GM12878 (cell line): ENCODE measurements at regions not wholly inside any gene's neighbourhood (a gene's known extent, or its start where the extent isn't known, plus 50 kb on each side); places are given as distances from the start of the nearest gene placed in this dataset.

ENCODE experiments used
- ATAC-seq: fragments of 200-7000 bp; cut with Tn5 transposase; 3 replicates; pipeline ENCODE4 v1.9.1; 2020; ENCODE audit warnings: mild to moderate bottlenecking, moderate library complexity
- BruUV-seq: library from RNA; stranded (reverse); fragments of 400-500 nt; replicated peaks from 2 replicates; lab custom pipeline; 2021; lab: Mats Ljungman, UMichigan
- CTCF ChIA-PET: fragments of 300-600 bp; sonication (Branson Sonifier 250); formaldehyde crosslinking; extraction: SDS; loops from one replicate; lab custom pipeline; 2021; ENCODE audit warnings: inconsistent platforms; lab: Yijun Ruan, JAX
- POLR2A ChIA-PET: fragments of 350-600 bp; formaldehyde crosslinking; extraction: SDS; loops from one replicate; lab custom pipeline; 2021; ENCODE audit warnings: inconsistent platforms; lab: Charles Lee
- RAD21 ChIA-PET: fragments of 300-600 bp; sonication (Branson Sonifier 250); formaldehyde crosslinking; loops from one replicate; lab custom pipeline; 2023; ENCODE audit warnings: antibody characterized with exemption; ENCODE audit not compliant: unreplicated experiment; lab: Charles Lee
- SMC1A ChIA-PET: fragments of 300-600 bp; sonication (Branson Sonifier 250); formaldehyde crosslinking; loops from one replicate; lab custom pipeline; 2023; ENCODE audit not compliant: unreplicated experiment, uncharacterized antibody; lab: Charles Lee
- DNase-seq: peaks from one replicate; pipeline ENCODE4 v3.0.0-alpha.2; 2011; ENCODE audit warnings: low read depth, low spot score
- FAIRE-seq: peaks from 3 replicates; lab custom pipeline; 2011; peaks lifted over from hg19 to GRCh38; lab: Jason Lieb, UNC
- H2AFZ ChIP-seq: 2 replicates; pipeline ENCODE4 v1.6.0; 2011; ENCODE audit warnings: low read depth, low read length, control low read depth; ENCODE audit not compliant: control insufficient read depth
- H3K27ac ChIP-seq: 2 replicates; pipeline ENCODE4 v1.5.1; 2011; ENCODE audit warnings: control low read depth; ENCODE audit not compliant: control insufficient read depth, insufficient read depth
- H3K27me3 ChIP-seq, 2 experiments: replicated peaks in 1 of 2; 2 replicates each; pipeline versions ENCODE4 v1.6.0 to v1.6.1; 2011; ENCODE audit warnings: low read length in 1 of 2; ENCODE audit not compliant: control insufficient read depth in 2 of 2, insufficient read depth in 2 of 2
- H3K36me3 ChIP-seq, 2 experiments: 2 replicates each; pipeline ENCODE4 v1.5.1; 2011; ENCODE audit warnings: low read length in 1 of 2; ENCODE audit not compliant: control insufficient read depth in 2 of 2, insufficient read depth in 2 of 2
- H3K4me1 ChIP-seq: 2 replicates; pipeline ENCODE4 v1.6.1; 2011; ENCODE audit warnings: mild to moderate bottlenecking, low read length, moderate library complexity, mixed read lengths; ENCODE audit not compliant: control insufficient read depth, insufficient read depth
- H3K4me2 ChIP-seq: 2 replicates; pipeline ENCODE4 v1.6.0; 2011; ENCODE audit warnings: control low read depth; ENCODE audit not compliant: control insufficient read depth, insufficient read depth
- H3K4me3 ChIP-seq: fragments of 200-600 bp; sonication (generic); 2 replicates; pipeline ENCODE4 v1.5.1; 2016
- H3K79me2 ChIP-seq: 2 replicates; pipeline ENCODE4 v1.6.0; 2011; ENCODE audit warnings: low read length; ENCODE audit not compliant: control insufficient read depth, insufficient read depth
- H3K9ac ChIP-seq: 2 replicates; pipeline ENCODE4 v1.8.0; 2011; ENCODE audit warnings: low read length, control low read depth, mixed read lengths; ENCODE audit not compliant: control insufficient read depth, insufficient read depth
- H3K9me3 ChIP-seq: replicated peaks from 3 replicates; pipeline ENCODE4 v1.5.1; 2011; ENCODE audit warnings: mild to moderate bottlenecking, low read length; ENCODE audit not compliant: control insufficient read depth, insufficient read depth
- H4K20me1 ChIP-seq: 2 replicates; pipeline ENCODE4 v1.6.0; 2011; ENCODE audit not compliant: control insufficient read depth, insufficient read depth
- CHD1 ChIP-seq: IDR thresholded peaks from 2 replicates; pipeline ENCODE4 v1.6.1; 2012; ENCODE audit warnings: low read depth, low read length, improper control_type of control experiment
- CHD2 ChIP-seq: IDR thresholded peaks from 2 replicates; pipeline ENCODE4 v1.6.1; 2011; ENCODE audit warnings: low read depth, low read length, improper control_type of control experiment, borderline replicate concordance
- CHD4 ChIP-seq: fragments of 200-600 bp; sonication (generic); IDR thresholded peaks from 2 replicates; pipeline ENCODE4 v1.6.1; 2016; ENCODE audit warnings: mild to moderate bottlenecking
- CREB1 ChIP-seq: IDR thresholded peaks from 2 replicates; pipeline ENCODE4 v1.6.1; 2012; ENCODE audit warnings: low read depth, mild to moderate bottlenecking, inconsistent platforms
- EP300 ChIP-seq, 2 experiments: fragments of 150-350 bp in 1 of 2; IDR thresholded peaks; 2 replicates each; pipeline ENCODE4 v1.6.1; 2011 to 2012; ENCODE audit warnings: low read depth in 2 of 2, low read length in 2 of 2, borderline replicate concordance in 1 of 2, improper control_type of control experiment in 1 of 2, inconsistent platforms in 1 of 2; ENCODE audit not compliant: control insufficient read depth in 1 of 2
- ESRRA ChIP-seq: IDR thresholded peaks from 2 replicates; pipeline ENCODE4 v1.6.1; 2012; ENCODE audit warnings: mild to moderate bottlenecking, low read length, improper control_type of control experiment
- ETV6 ChIP-seq, 2 experiments: fragments of 450-650 bp in 1 of 2; IDR thresholded peaks in 1 of 2; conservative IDR thresholded peaks in 1 of 2; 2 replicates each; pipeline ENCODE4 v1.6.1; 2014; ENCODE audit warnings: antibody characterized with exemption in 1 of 2, borderline replicate concordance in 1 of 2, low read depth in 1 of 2, mild to moderate bottlenecking in 1 of 2, moderate library complexity in 1 of 2
- FOXM1 ChIP-seq: IDR thresholded peaks from 2 replicates; pipeline ENCODE4 v1.6.1; 2012; ENCODE audit warnings: low read depth, mild to moderate bottlenecking, inconsistent platforms, low read length, moderate library complexity
- GABPA ChIP-seq: IDR thresholded peaks from 2 replicates; pipeline ENCODE4 v1.6.1; 2014; ENCODE audit warnings: antibody characterized with exemption, low read depth, mild to moderate bottlenecking, inconsistent platforms
- HCFC1 ChIP-seq: fragments of 150-350 bp; IDR thresholded peaks from 2 replicates; pipeline ENCODE4 v1.6.1; 2014; ENCODE audit warnings: low read length
- KAT2A ChIP-seq: conservative IDR thresholded peaks from 2 replicates; pipeline ENCODE4 v1.6.1; 2011; ENCODE audit warnings: low read depth, low read length; ENCODE audit not compliant: control insufficient read depth
- MTA2 ChIP-seq: fragments of 450-650 bp; IDR thresholded peaks from 2 replicates; pipeline ENCODE4 v1.6.1; 2016; ENCODE audit warnings: low read depth, mild to moderate bottlenecking, moderate library complexity
- NFXL1 ChIP-seq: fragments of 450-650 bp; IDR thresholded peaks from 2 replicates; pipeline ENCODE4 v1.6.1; 2017; ENCODE audit warnings: antibody characterized with exemption, mild to moderate bottlenecking, borderline replicate concordance
- RB1 ChIP-seq: fragments of 450-650 bp; formaldehyde crosslinking; IDR thresholded peaks from 2 replicates; pipeline ENCODE4 v1.6.1; 2017; ENCODE audit warnings: mild to moderate bottlenecking, borderline replicate concordance
- TCF12 ChIP-seq: IDR thresholded peaks from 2 replicates; pipeline ENCODE4 v1.6.1; 2011; ENCODE audit warnings: low read depth, mild to moderate bottlenecking, low read length
- TCF3 ChIP-seq: IDR thresholded peaks from 2 replicates; pipeline ENCODE4 v1.6.1; 2012; ENCODE audit warnings: low read depth, mild to moderate bottlenecking, low read length, borderline replicate concordance; ENCODE audit not compliant: insufficient read depth
- ZNF274 ChIP-seq: IDR thresholded peaks from one replicate; pipeline ENCODE4 v1.8.0; 2011; ENCODE audit not compliant: insufficient read length, insufficient read depth
- in situ Hi-C: fragments of 300-500 bp; cut with MboI; formaldehyde crosslinking; loops from 9 replicates; pipeline ENCODE4 v1.14.3; 2018; ENCODE audit warnings: mixed read lengths
- intact Hi-C: fragments of 100-400 bp; cut with micrococcal nuclease; formaldehyde crosslinking; loops from one replicate; pipeline ENCODE4 v1.14.2; 2022; ENCODE audit not compliant: unreplicated experiment
- TF ChIP-seq, protein P1 (sequence below): fragments of 450-650 bp; IDR thresholded peaks from 2 replicates; pipeline ENCODE4 v1.6.1; 2016; ENCODE audit warnings: mild to moderate bottlenecking
- TF ChIP-seq, protein P2 (sequence below): fragments of 450-650 bp; IDR thresholded peaks from 2 replicates; pipeline ENCODE4 v1.6.1; 2017; ENCODE audit warnings: low read depth, mild to moderate bottlenecking, moderate library complexity

DNA sequence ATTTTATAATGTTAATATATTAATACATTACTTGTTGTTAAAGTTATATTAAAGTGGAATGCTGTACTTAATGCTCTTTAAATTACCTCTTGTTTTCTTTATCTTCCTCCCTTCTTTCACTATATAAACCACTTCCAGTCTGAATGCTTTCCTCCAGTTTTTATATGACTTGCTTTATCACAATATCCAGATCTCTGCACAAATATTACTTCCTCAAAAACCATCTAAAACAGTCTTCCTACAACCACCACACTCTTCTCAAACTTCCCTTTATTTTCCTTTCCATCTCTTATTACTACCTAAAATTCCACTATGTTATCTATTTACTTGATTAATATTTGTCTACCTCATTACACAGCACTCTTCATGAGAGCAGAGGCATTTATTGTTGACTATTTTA, 956.6 kb downstream of the LRFN5 start:
- Histone ChIP-seq H4K20me1 (no peaks in the 10 kb centered on the region), H3K36me3 (no peaks in the 10 kb centered on the region), H3K27me3 (no peaks in the 10 kb centered on the region), H3K79me2 (no peaks in the 10 kb centered on the region), H3K4me3 (no peak overlapping the region), H3K9me3 (no peaks in the 10 kb centered on the region), H2AFZ (no peak overlapping the region), H3K9ac (no peak overlapping the region), H3K4me2 (no peak overlapping the region), H3K4me1 (no peaks in the 10 kb centered on the region), H3K27ac (no peak overlapping the region)
- ChIA-PET CTCF (no interaction called here), SMC1A (interaction anchor here (1.2 kb wide), 1 partner anchor 7 kb away, joined by 3 read pairs; no protein-coding TSS in a partner anchor), RAD21 (no interaction called here), POLR2A (no interaction called here)
- no peak for TF ChIP-seq CHD4
- TF ChIP-seq CREB1, result no peak
- TF ChIP-seq CHD1, result no peak
- no peak for TF ChIP-seq FOXM1
- no peak for TF ChIP-seq TCF12
- TF ChIP-seq TCF3, result no peak
- TF ChIP-seq HCFC1, result no peak
- TF ChIP-seq, protein P1, sequence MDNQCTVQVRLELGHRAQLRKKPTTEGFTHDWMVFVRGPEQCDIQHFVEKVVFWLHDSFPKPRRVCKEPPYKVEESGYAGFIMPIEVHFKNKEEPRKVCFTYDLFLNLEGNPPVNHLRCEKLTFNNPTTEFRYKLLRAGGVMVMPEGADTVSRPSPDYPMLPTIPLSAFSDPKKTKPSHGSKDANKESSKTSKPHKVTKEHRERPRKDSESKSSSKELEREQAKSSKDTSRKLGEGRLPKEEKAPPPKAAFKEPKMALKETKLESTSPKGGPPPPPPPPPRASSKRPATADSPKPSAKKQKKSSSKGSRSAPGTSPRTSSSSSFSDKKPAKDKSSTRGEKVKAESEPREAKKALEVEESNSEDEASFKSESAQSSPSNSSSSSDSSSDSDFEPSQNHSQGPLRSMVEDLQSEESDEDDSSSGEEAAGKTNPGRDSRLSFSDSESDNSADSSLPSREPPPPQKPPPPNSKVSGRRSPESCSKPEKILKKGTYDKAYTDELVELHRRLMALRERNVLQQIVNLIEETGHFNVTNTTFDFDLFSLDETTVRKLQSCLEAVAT, result no peak
- TF ChIP-seq KAT2A, result no peak
- TF ChIP-seq ESRRA, result no peak
- no peak for TF ChIP-seq CHD2
- TF ChIP-seq MTA2, result no peak
- TF ChIP-seq, protein P2, sequence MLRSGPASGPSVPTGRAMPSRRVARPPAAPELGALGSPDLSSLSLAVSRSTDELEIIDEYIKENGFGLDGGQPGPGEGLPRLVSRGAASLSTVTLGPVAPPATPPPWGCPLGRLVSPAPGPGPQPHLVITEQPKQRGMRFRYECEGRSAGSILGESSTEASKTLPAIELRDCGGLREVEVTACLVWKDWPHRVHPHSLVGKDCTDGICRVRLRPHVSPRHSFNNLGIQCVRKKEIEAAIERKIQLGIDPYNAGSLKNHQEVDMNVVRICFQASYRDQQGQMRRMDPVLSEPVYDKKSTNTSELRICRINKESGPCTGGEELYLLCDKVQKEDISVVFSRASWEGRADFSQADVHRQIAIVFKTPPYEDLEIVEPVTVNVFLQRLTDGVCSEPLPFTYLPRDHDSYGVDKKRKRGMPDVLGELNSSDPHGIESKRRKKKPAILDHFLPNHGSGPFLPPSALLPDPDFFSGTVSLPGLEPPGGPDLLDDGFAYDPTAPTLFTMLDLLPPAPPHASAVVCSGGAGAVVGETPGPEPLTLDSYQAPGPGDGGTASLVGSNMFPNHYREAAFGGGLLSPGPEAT, result no peak
- no peak for TF ChIP-seq GABPA
- TF ChIP-seq ZNF274, result no peak
- no peak for TF ChIP-seq ETV6 (conservative IDR thresholded peaks at IDR 0.05 in 1 of 2, IDR thresholded peaks at IDR 0.05 in 1 of 2; ENCODE audit: borderline replicate concordance in 1 of 2, low read depth in 1 of 2)
- no peak for TF ChIP-seq EP300 (IDR thresholded peaks at IDR 0.05; ENCODE audit: borderline replicate concordance in 1 of 2, control insufficient read depth in 1 of 2, low read depth in 2 of 2, low read length in 2 of 2)
- TF ChIP-seq NFXL1, result no peak
- no peak for TF ChIP-seq RB1
- no peak for DNase-seq
- in situ Hi-C loops, result no loop called here
- no TSS peak for BruUV-seq
- intact Hi-C loops, result no loop called here
- FAIRE-seq, result no peak
- no peak for ATAC-seq
